ENCODE measurements at regions not wholly inside any gene's neighbourhood (a gene's known extent, or its start where the extent isn't known, plus 50 kb on each side); places are given as distances from the start of the nearest gene placed in this dataset.

- Histone ChIP-seq H3K9me3 (ENCODE audit: control insufficient read depth, insufficient read depth, low read length) (no peaks in the 10 kb centered on the region), H3K9ac (ENCODE audit: low read depth, low read length) (no peak overlapping the region), H3K36me3 (ENCODE audit: insufficient read depth, low read length) (no peaks in the 10 kb centered on the region), H3K4me1 (ENCODE audit: insufficient read depth, low read length) (peaks cover 26% of the 10 kb centered on the region; the same call in 1 of the 2 replicates)
These were observed 1138.5 kb downstream of the CDH11 start for GRCh38 chr16:63983401-63983800.

- Histone ChIP-seq H3K9ac (ENCODE audit: low read depth, low read length) (no peak overlapping the region), H3K4me1 (ENCODE audit: insufficient read depth, low read length) (peaks cover 28% of the 10 kb centered on the region; the same call in 1 of the 2 replicates), H3K36me3 (ENCODE audit: insufficient read depth, low read length) (no peaks in the 10 kb centered on the region), H3K9me3 (ENCODE audit: control insufficient read depth, insufficient read depth, low read length) (no peaks in the 10 kb centered on the region)
These were observed 1139.1 kb downstream of the CDH11 start for GRCh38 chr16:63982741-63983140.

GRCh38 chr16:63982110-63982509 is 1139.8 kb downstream of the CDH11 start:
- peaks cover 30% of the 10 kb centered on the region; the same call in 1 of the 2 replicates for H3K4me1 ChIP-seq (ENCODE audit: insufficient read depth, low read length)
- H3K9me3 ChIP-seq (ENCODE audit: control insufficient read depth, insufficient read depth, low read length): no peaks in the 10 kb centered on the region
- no peaks in the 10 kb centered on the region for H3K36me3 ChIP-seq (ENCODE audit: insufficient read depth, low read length)
- H3K9ac ChIP-seq (ENCODE audit: low read depth, low read length): no peak overlapping the region

- peaks cover 30% of the 10 kb centered on the region; the same call in 1 of the 2 replicates for H3K4me1 ChIP-seq (ENCODE audit: insufficient read depth, low read length)
- H3K36me3 ChIP-seq (ENCODE audit: insufficient read depth, low read length): no peaks in the 10 kb centered on the region
- H3K9ac ChIP-seq (ENCODE audit: low read depth, low read length): no peak overlapping the region
- H3K9me3 ChIP-seq (ENCODE audit: control insufficient read depth, insufficient read depth, low read length): no peaks in the 10 kb centered on the region
These were observed 1140.2 kb downstream of the CDH11 start for GRCh38 chr16:63981639-63982038.

- no peak overlapping the region for H3K9ac ChIP-seq (ENCODE audit: low read depth, low read length)
- H3K4me1 ChIP-seq (ENCODE audit: insufficient read depth, low read length): peaks cover 30% of the 10 kb centered on the region; the same call in 1 of the 2 replicates
- H3K36me3 ChIP-seq (ENCODE audit: insufficient read depth, low read length): no peaks in the 10 kb centered on the region
- no peaks in the 10 kb centered on the region for H3K9me3 ChIP-seq (ENCODE audit: control insufficient read depth, insufficient read depth, low read length)
These were observed 1141.1 kb downstream of the CDH11 start for GRCh38 chr16:63980763-63981162.

GRCh38 chr16:63978240-63978639 is 1143.6 kb downstream of the CDH11 start:
- no peak overlapping the region for H3K9ac ChIP-seq (ENCODE audit: low read depth, low read length)
- no peaks in the 10 kb centered on the region for H3K9me3 ChIP-seq (ENCODE audit: control insufficient read depth, insufficient read depth, low read length)
- H3K36me3 ChIP-seq (ENCODE audit: insufficient read depth, low read length): no peaks in the 10 kb centered on the region
- peaks cover 27% of the 10 kb centered on the region; the same call in 1 of the 2 replicates for H3K4me1 ChIP-seq (ENCODE audit: insufficient read depth, low read length)

GRCh38 chr16:63976345-63976744 is 1145.5 kb downstream of the CDH11 start:
- Histone ChIP-seq H3K4me1 (ENCODE audit: insufficient read depth, low read length) (peaks cover 12% of the 10 kb centered on the region; the same call in 1 of the 2 replicates), H3K9me3 (ENCODE audit: control insufficient read depth, insufficient read depth, low read length) (no peaks in the 10 kb centered on the region)

GRCh38 chr16:63975669-63976068 is 1146.2 kb downstream of the CDH11 start:
- H3K9me3 ChIP-seq (ENCODE audit: control insufficient read depth, insufficient read depth, low read length): no peaks in the 10 kb centered on the region
- H3K36me3 ChIP-seq (ENCODE audit: insufficient read depth, low read length): no peaks in the 10 kb centered on the region
- peaks cover 9% of the 10 kb centered on the region; the same call in 1 of the 2 replicates for H3K4me1 ChIP-seq (ENCODE audit: insufficient read depth, low read length)
- no peak overlapping the region for H3K9ac ChIP-seq (ENCODE audit: low read depth, low read length)

More at GRCh38 chr16:63976345-63976744, 1145.5 kb downstream of the CDH11 start:
- H3K36me3 ChIP-seq (ENCODE audit: insufficient read depth, low read length): no peaks in the 10 kb centered on the region
- H3K9ac ChIP-seq (ENCODE audit: low read depth, low read length): no peak overlapping the region

GRCh38 chr16:63967966-63968365 is 1153.9 kb downstream of the CDH11 start:
- Histone ChIP-seq H3K9me3 (ENCODE audit: control insufficient read depth, insufficient read depth, low read length) (no peaks in the 10 kb centered on the region), H3K9ac (ENCODE audit: low read depth, low read length) (no peak overlapping the region), H3K36me3 (ENCODE audit: insufficient read depth, low read length) (no peaks in the 10 kb centered on the region), H3K4me1 (ENCODE audit: insufficient read depth, low read length) (no peaks in the 10 kb centered on the region)

GRCh38 chr16:63960321-63960720 is 1161.5 kb downstream of the CDH11 start:
- H3K9me3 ChIP-seq (ENCODE audit: control insufficient read depth, insufficient read depth, low read length): no peaks in the 10 kb centered on the region
- no peak overlapping the region for H3K9ac ChIP-seq (ENCODE audit: low read depth, low read length)
- no peaks in the 10 kb centered on the region for H3K36me3 ChIP-seq (ENCODE audit: insufficient read depth, low read length)
- no peaks in the 10 kb centered on the region for H3K4me1 ChIP-seq (ENCODE audit: insufficient read depth, low read length)

GRCh38 chr16:63947022-63947421 is 1174.8 kb downstream of the CDH11 start:
- Histone ChIP-seq H3K36me3 (ENCODE audit: insufficient read depth, low read length) (no peaks in the 10 kb centered on the region), H3K9me3 (ENCODE audit: control insufficient read depth, insufficient read depth, low read length) (no peaks in the 10 kb centered on the region), H3K4me1 (ENCODE audit: insufficient read depth, low read length) (no peaks in the 10 kb centered on the region), H3K9ac (ENCODE audit: low read depth, low read length) (no peak overlapping the region)

- H3K36me3 ChIP-seq (ENCODE audit: insufficient read depth, low read length): no peaks in the 10 kb centered on the region
- no peaks in the 10 kb centered on the region for H3K4me1 ChIP-seq (ENCODE audit: insufficient read depth, low read length)
- no peak overlapping the region for H3K9ac ChIP-seq (ENCODE audit: low read depth, low read length)
- H3K9me3 ChIP-seq (ENCODE audit: control insufficient read depth, insufficient read depth, low read length): no peaks in the 10 kb centered on the region
These were observed 1176.1 kb downstream of the CDH11 start for GRCh38 chr16:63945806-63946205.

GRCh38 chr16:63943566-63943965 is 1178.3 kb downstream of the CDH11 start:
- no peaks in the 10 kb centered on the region for H3K9me3 ChIP-seq (ENCODE audit: control insufficient read depth, insufficient read depth, low read length)
- H3K9ac ChIP-seq (ENCODE audit: low read depth, low read length): no peak overlapping the region
- no peaks in the 10 kb centered on the region for H3K36me3 ChIP-seq (ENCODE audit: insufficient read depth, low read length)
- H3K4me1 ChIP-seq (ENCODE audit: insufficient read depth, low read length): no peaks in the 10 kb centered on the region

- H3K9ac ChIP-seq (ENCODE audit: low read depth, low read length): no peak overlapping the region
- no peaks in the 10 kb centered on the region for H3K4me1 ChIP-seq (ENCODE audit: insufficient read depth, low read length)
- H3K36me3 ChIP-seq (ENCODE audit: insufficient read depth, low read length): no peaks in the 10 kb centered on the region
- H3K9me3 ChIP-seq (ENCODE audit: control insufficient read depth, insufficient read depth, low read length): no peaks in the 10 kb centered on the region
These were observed 1183.2 kb downstream of the CDH11 start for GRCh38 chr16:63938661-63939060.

- H3K4me1 ChIP-seq (ENCODE audit: insufficient read depth, low read length): no peaks in the 10 kb centered on the region
- no peak overlapping the region for H3K9ac ChIP-seq (ENCODE audit: low read depth, low read length)
- H3K9me3 ChIP-seq (ENCODE audit: control insufficient read depth, insufficient read depth, low read length): no peaks in the 10 kb centered on the region
- no peaks in the 10 kb centered on the region for H3K36me3 ChIP-seq (ENCODE audit: insufficient read depth, low read length)
These were observed 1188.0 kb downstream of the CDH11 start for GRCh38 chr16:63933841-63934240.

- H3K36me3 ChIP-seq (ENCODE audit: insufficient read depth, low read length): no peaks in the 10 kb centered on the region
- no peak overlapping the region for H3K9ac ChIP-seq (ENCODE audit: low read depth, low read length)
- no peaks in the 10 kb centered on the region for H3K9me3 ChIP-seq (ENCODE audit: control insufficient read depth, insufficient read depth, low read length)
- H3K4me1 ChIP-seq (ENCODE audit: insufficient read depth, low read length): no peaks in the 10 kb centered on the region
These were observed 1193.4 kb downstream of the CDH11 start for GRCh38 chr16:63928421-63928820.
